ENCODE measurements at regions not wholly inside any gene's neighbourhood (a gene's known extent, or its start where the extent isn't known, plus 50 kb on each side); places are given as distances from the start of the nearest gene placed in this dataset.

GRCh38 chr15:36172955-36173354 lies 406.5 kb upstream of the CDIN1 start:
- TF ChIP-seq POLR2AphosphoS5 (IDR thresholded peaks at IDR 0.05) = no peak
- TF ChIP-seq CTCF (IDR thresholded peaks at IDR 0.05) = no peak
- no peak for TF ChIP-seq POLR2A (IDR thresholded peaks at IDR 0.05)
